Duodenal mucosa (tissue), 2 donors: ENCODE measurements at regions not wholly inside any gene's neighbourhood (a gene's known extent, or its start where the extent isn't known, plus 50 kb on each side); places are given as distances from the start of the nearest gene placed in this dataset.

Experiments used
- H3K27ac ChIP-seq: one replicate; pipeline ENCODE4 v1.7.0; 2013; ENCODE audit warnings: low read depth, low read length
- H3K27me3 ChIP-seq, 2 donors: one replicate each; pipeline ENCODE4 v1.7.0; 2013; ENCODE audit warnings: low read length in 2 of 2, control low read depth in 1 of 2; ENCODE audit not compliant: insufficient read depth in 2 of 2, control insufficient read depth in 1 of 2
- H3K36me3 ChIP-seq, 2 donors: one replicate each; pipeline ENCODE4 v1.7.0; 2013; ENCODE audit warnings: low read length in 2 of 2, control low read depth in 1 of 2; ENCODE audit not compliant: insufficient read depth in 2 of 2, control insufficient read depth in 1 of 2
- H3K4me1 ChIP-seq, 2 donors: one replicate each; pipeline ENCODE4 v1.7.0; 2013; ENCODE audit warnings: low read length in 2 of 2, control low read depth in 1 of 2; ENCODE audit not compliant: insufficient read depth in 2 of 2, control insufficient read depth in 1 of 2
- H3K4me3 ChIP-seq, 2 donors: one replicate each; pipeline ENCODE4 v1.7.0; 2013; ENCODE audit warnings: low read length in 2 of 2, low read depth in 1 of 2
- H3K9ac ChIP-seq, 2 donors: one replicate each; pipeline ENCODE4 v1.7.0; 2013; ENCODE audit warnings: low read length in 2 of 2, low read depth in 1 of 2
- H3K9me3 ChIP-seq, 2 donors: one replicate each; pipeline ENCODE4 v1.7.0; 2013; ENCODE audit warnings: low read length in 2 of 2, control low read depth in 1 of 2; ENCODE audit not compliant: control insufficient read depth in 1 of 2

DNA sequence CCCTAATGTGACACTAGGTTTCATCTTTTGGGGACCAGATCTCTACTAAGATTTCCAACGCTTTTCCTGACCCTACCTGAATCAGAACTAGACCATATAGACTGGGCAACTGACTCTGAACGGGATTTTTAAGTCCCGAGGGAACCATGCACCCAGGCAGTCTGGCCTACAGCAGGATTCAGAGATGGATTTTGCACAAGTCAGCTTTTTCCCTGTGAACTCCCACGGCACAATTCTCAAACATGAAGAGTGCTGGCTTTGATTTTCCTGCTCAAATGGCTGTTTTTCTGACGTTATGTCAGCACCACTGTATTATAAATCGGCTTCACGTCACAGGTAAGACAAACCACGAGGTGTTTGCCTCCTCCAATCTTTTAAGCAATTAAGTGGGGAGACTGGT is 409.1 kb downstream of the TCERG1L start:
- no peaks in the 10 kb centered on the region for H3K36me3 ChIP-seq
- H3K4me3 ChIP-seq: no peak overlapping the region
- no peaks in the 10 kb centered on the region for H3K27me3 ChIP-seq
- H3K9ac ChIP-seq: no peak overlapping the region
- H3K27ac ChIP-seq: no peak overlapping the region
- no peaks in the 10 kb centered on the region for H3K4me1 ChIP-seq
- H3K9me3 ChIP-seq: no peaks in the 10 kb centered on the region

DNA sequence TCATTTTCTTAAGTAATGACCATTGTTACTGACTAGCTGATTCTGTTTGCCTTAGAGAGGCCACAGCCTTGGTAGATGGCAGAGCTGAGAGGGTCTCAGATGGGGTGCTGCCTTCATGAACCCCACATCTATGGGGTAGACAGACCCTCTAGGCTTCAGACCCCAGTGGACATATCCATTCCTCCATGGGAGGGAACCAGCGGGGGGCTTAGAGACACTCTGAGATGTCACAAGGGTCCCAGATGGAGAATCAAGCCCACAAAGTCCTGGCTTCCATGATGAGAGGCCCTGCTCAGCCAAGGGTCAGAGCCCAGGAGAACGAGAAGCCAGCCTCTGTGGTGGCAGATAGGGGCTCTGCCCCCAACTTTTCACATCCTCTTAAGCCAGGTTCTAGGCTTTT is 408.6 kb downstream of the TCERG1L start:
- H3K4me1 ChIP-seq: no peaks in the 10 kb centered on the region
- no peaks in the 10 kb centered on the region for H3K9me3 ChIP-seq
- no peaks in the 10 kb centered on the region for H3K27me3 ChIP-seq
- no peaks in the 10 kb centered on the region for H3K36me3 ChIP-seq
- H3K27ac ChIP-seq: no peak overlapping the region
- H3K9ac ChIP-seq: no peak overlapping the region
- H3K4me3 ChIP-seq: no peak overlapping the region

DNA sequence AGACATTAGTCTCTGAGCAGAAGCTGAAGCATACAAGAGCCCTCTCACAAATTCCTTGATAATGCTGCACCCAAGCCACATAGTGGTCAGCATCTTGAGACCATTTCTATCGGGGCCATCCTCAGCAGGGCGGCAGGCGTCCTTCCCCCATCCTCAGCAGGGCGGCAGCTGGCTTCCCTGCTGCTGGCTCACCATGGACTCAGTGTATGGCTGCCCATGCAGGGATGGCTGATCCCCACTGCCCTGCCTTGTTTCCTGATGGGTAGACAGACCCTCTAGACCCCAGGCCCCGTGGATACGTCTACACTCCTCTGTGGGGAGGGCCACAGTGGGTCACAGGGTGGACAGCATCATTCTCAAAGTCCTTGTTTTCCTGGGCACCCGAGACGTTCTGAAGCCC is 406.8 kb downstream of the TCERG1L start:
- Histone ChIP-seq H3K4me1 (no peaks in the 10 kb centered on the region), H3K36me3 (no peaks in the 10 kb centered on the region), H3K27me3 (no peaks in the 10 kb centered on the region), H3K4me3 (no peak overlapping the region), H3K9ac (no peak overlapping the region), H3K9me3 (no peaks in the 10 kb centered on the region), H3K27ac (no peak overlapping the region)

DNA sequence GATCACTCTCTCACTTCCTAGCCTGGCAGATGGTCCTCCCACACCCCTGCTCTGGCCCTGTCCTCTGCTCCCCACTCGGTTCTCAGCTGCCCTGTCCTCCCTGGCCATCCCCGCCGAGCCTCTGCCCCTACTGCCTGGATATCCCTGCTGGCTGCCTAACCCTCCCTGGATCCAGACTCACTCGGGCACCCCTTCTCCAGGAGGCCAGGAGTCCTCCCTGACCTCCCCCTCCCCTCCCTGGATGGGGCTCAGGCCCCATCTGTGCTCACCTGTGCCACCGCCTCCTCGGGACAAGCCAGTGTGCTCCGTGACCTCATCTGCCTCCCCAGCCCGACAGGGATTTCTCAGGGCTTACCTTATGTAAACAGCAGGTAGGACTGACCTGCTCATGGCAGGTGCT is 406.1 kb downstream of the TCERG1L start:
- H3K4me3 ChIP-seq: no peak overlapping the region
- no peak overlapping the region for H3K9ac ChIP-seq
- H3K4me1 ChIP-seq: no peaks in the 10 kb centered on the region
- H3K9me3 ChIP-seq: peaks cover 0 to 4% of the 10 kb centered on the region in 2 donors
- H3K27ac ChIP-seq: no peak overlapping the region
- H3K36me3 ChIP-seq: no peaks in the 10 kb centered on the region
- H3K27me3 ChIP-seq: no peaks in the 10 kb centered on the region

DNA sequence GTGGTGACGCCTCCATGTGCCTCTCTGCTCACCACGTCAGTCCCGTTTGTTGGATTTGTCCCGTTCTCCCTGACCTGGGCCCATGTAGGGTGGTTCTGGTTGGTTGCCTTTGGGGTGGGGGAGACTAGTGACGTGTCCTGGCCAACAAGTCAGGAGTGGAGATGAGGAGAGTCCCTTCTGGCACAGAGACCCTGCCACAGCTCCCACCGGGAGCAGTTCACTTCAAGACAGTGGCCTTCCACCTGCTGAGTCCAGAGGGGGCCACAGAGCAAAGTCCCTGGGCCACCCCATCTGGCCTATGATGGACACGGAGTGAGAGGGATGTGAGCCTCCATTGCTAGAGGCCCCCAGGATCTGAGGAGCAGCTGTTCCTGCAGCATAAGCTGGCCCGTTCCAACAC is 405.6 kb downstream of the TCERG1L start:
- no peaks in the 10 kb centered on the region for H3K4me1 ChIP-seq
- peaks cover 2 to 5% of the 10 kb centered on the region in 2 donors for H3K9me3 ChIP-seq
- no peaks in the 10 kb centered on the region for H3K36me3 ChIP-seq
- no peak overlapping the region for H3K9ac ChIP-seq
- H3K27ac ChIP-seq: no peak overlapping the region
- H3K27me3 ChIP-seq: no peaks in the 10 kb centered on the region
- H3K4me3 ChIP-seq: no peak overlapping the region

DNA sequence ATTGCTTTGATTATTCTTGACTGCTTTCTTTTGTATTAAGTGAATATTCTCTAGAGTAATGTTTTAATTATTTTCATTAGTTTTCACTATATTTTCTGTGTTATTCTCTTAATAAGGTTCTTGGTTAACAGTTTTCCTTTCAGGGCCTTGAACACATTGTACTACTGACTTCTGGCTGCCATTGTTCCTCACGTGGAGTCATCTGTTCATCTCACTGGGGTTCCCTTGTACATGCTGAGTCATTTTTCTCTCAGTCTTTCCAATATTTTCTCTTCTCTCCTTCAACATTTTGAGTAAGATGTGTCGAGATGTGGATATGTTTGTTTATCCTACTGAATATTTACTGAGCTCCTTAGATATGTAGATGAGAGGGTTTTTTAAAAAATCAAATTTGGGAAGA is 400.7 kb downstream of the TCERG1L start:
- Histone ChIP-seq H3K27me3 (no peaks in the 10 kb centered on the region), H3K27ac (no peak overlapping the region)

DNA sequence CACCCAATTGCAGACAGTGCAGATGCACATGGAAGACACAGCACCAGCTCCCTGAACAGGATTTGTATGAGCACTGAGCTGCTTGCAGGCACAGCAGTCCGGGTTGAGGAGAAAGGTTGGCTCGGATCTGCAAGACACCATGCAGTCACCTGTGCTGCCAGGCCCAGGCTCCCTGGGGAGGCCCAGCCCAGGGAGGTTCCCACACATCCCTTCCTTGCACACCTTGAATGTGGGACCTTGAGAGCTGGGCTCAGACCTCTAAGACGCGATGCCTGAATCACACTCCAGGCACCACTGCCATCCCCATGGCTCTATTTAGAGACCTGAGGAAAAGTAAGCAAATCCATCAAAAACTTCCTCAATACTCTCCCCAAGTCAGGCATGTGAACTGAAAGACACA is 397.7 kb downstream of the TCERG1L start:
- H3K36me3 ChIP-seq: no peaks in the 10 kb centered on the region
- no peak overlapping the region for H3K9ac ChIP-seq
- H3K4me3 ChIP-seq: no peak overlapping the region
- peaks cover 3 to 5% of the 10 kb centered on the region in 2 donors for H3K9me3 ChIP-seq
- H3K27me3 ChIP-seq: no peaks in the 10 kb centered on the region
- no peak overlapping the region for H3K27ac ChIP-seq
- no peaks in the 10 kb centered on the region for H3K4me1 ChIP-seq

More for the DNA sequence above, 400.7 kb downstream of the TCERG1L start:
- H3K4me3 ChIP-seq: no peak overlapping the region
- no peaks in the 10 kb centered on the region for H3K36me3 ChIP-seq
- H3K9me3 ChIP-seq: peaks cover 3 to 5% of the 10 kb centered on the region in 2 donors
- H3K4me1 ChIP-seq: no peaks in the 10 kb centered on the region
- H3K9ac ChIP-seq: no peak overlapping the region

DNA sequence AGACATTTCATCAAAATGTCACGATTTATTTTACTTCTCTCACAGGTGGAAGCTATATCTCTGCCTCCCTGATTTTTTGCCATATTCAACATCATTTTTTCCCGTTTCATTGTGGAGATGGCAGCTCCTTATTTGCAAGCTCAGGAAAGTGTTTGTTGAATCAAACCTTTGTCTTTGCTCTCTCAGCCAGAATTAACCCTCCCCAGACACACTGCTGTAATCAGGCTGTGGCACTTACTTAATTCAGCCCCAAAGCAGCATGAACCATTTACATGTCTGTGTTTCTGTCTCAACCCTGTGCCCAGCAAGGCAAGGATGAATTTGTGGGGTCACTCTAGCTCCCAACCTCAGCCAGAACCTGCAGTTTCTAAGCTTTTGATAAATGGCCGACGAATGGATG is 397.2 kb downstream of the TCERG1L start:
- no peaks in the 10 kb centered on the region for H3K36me3 ChIP-seq
- H3K4me3 ChIP-seq: no peak overlapping the region
- no peak overlapping the region for H3K9ac ChIP-seq
- no peaks in the 10 kb centered on the region for H3K4me1 ChIP-seq
- H3K27me3 ChIP-seq: no peaks in the 10 kb centered on the region
- peaks cover 3 to 5% of the 10 kb centered on the region in 2 donors for H3K9me3 ChIP-seq
- no peak overlapping the region for H3K27ac ChIP-seq

DNA sequence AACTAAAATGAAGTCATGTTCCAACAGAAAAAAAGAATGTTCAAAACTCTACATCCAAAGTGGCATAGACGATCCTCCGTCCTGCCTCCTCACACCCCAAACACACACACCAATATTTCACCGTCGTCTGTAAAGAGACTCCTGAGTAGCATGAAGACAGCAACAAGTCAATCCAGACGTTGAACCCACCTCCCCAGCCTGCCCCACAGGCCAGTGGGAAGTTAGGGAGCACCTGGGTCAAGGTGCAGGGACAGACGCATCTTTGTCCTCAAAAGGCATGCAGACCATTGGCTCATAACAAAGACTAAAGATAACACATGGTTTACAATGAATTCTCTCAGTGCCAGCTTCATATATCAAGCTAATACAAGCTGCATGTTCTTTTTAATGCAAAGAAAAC is 396.5 kb downstream of the TCERG1L start:
- Histone ChIP-seq H3K4me3 (no peak overlapping the region), H3K36me3 (no peaks in the 10 kb centered on the region), H3K9me3 (peaks cover 3 to 4% of the 10 kb centered on the region in 2 donors), H3K27me3 (no peaks in the 10 kb centered on the region), H3K9ac (no peak overlapping the region), H3K4me1 (no peaks in the 10 kb centered on the region), H3K27ac (no peak overlapping the region)

DNA sequence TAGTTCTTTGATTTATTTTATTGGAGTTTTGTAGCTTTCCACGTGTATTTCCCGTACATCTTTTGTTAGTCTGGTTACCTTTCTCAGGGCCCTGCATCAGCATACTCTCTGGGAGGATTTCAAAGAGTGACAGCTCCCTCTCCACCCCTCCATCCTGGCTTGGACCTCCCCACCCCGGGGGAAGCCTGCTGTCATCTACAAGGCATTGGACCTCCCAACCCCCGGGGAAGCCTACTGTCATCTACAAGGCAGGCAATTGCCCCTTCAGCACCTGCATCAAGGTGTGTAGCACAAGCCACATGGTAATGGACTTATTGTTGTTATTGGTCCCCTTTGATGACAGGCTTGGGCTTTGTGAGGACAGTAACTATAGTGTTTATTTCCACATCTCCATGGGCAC is 390.1 kb downstream of the TCERG1L start:
- peaks cover 0 to 8% of the 10 kb centered on the region in 2 donors for H3K27me3 ChIP-seq
- H3K27ac ChIP-seq: no peak overlapping the region
- H3K4me1 ChIP-seq: no peaks in the 10 kb centered on the region
- H3K36me3 ChIP-seq: no peaks in the 10 kb centered on the region
- H3K9ac ChIP-seq: no peak overlapping the region
- H3K9me3 ChIP-seq: peaks cover 9 to 15% of the 10 kb centered on the region in 2 donors
- no peak overlapping the region for H3K4me3 ChIP-seq

DNA sequence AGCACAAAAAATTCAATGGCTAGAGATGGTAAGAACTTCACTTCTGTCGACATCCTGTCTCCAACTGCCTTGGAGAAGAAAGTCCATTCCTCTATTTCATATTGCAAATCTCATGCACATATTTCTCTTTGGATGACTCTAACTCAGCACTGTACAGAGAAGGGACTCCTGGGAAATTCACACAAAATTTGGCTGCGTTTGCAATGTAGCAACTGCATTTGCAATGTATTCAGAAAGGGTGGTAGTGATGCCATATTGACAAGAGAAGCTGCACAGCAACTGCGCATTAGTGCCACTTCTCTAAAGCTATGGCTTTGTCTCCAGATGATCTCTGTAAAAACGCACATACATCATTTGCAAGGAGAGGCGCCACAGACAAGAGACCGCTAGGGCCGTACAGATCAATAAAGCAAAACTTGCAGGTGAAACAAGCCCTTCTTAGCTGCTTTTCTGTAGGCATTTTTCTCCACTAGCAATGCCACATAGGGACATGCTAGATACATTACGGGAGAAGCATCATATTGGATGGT is 389.5 kb downstream of the TCERG1L start:
- Histone ChIP-seq H3K4me1 (no peaks in the 10 kb centered on the region), H3K27me3 (peaks cover 0 to 9% of the 10 kb centered on the region in 2 donors), H3K36me3 (no peaks in the 10 kb centered on the region), H3K4me3 (no peak overlapping the region), H3K9me3 (peaks cover 9 to 16% of the 10 kb centered on the region in 2 donors), H3K9ac (no peak overlapping the region), H3K27ac (no peak overlapping the region)
